ENCODE measurements at regions not wholly inside any gene's neighbourhood (a gene's known extent, or its start where the extent isn't known, plus 50 kb on each side); places are given as distances from the start of the nearest gene placed in this dataset.

DNA sequence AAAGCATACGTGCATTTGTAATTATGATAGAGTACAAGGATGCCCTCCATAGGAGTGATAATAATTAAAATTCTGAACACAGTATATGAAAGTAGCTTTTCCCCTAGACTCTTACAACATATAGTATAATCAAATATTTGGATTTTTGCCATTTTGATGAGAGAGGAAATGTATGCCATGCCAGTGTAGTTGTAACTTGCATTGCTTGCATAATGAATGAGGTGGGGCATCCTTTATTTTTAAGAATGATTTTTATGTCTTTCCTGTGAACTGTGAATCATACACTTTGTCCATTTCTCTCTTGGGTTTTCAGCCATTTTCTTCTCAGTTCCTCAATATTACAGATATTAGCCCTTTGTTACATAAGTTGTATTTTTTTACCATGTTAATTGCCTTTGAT lies 197.5 kb downstream of the SCG2 start:
- no peak for DNase-seq

DNA sequence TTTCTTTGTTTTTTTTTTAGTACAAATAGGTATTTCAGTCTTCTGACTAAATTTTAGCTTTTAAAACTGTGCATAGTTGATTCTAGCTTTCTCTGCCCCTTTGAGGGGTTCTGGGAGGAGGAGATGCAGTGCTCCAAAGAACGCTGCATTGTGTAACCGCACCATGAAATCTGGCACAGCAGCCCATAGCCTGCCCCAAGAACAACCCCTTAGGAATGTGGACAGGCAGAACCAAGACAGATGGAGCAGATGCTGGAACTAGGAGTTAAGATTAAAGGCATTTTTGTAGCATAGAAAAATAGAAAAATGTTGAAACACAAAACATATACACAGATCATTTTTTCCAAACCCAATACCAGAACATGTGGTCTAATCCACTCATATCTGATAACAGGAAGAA lies 187.5 kb downstream of the SCG2 start:
- no peak for DNase-seq

DNA sequence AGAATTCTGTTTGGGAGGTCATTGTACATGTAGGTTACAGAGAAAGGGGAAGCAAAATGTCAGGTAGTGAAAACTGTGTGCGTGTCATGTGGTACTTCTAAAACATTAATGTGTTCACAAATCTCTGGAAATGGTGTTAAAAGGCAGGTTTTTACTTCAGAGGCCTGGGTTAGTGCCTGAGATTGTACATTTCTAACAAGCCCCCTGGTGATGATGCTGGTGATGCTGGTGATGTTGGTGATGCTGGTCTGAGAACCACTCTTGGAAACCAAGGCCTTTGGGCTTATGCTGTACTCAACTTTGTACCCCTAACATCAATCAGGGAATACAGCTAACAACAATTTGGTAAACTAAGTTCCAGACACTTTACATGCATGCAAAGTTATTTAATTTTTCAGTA lies 187.1 kb downstream of the SCG2 start:
- no peak for DNase-seq

DNA sequence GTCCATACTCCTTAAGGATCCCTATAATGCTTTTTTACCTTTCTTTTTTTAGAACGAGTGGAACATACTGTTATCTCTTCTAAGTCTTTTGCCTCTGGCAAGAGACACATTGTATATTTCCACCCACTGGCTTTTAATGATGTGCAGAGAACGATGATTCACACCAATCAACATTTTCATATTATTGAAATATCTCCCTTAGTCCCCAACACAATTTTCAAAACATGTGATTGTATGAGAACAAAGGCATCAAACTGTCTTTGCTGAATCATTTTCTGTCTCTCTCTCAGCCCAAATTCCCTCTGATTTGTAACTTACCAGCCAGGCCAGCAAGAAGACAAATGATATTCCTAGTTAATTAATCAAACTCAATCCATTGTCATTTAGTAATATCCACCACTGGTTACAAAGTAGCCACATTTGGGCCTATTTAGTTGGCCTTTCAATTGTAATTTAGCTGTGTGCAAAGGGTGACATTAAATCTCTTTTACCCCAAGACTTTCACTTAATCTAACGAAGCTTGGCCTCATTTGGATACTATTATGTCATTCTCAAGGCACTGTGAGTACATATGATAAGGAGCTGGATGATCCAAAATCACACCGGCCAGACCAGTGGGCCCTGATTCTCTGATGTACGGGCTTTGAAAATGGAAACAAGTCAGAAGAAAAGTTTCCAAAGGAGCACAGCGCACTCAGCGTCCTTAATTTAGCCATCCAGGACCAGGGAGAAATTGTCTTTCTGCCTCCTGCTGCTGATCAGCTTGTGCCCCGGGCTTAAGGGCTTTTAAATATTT lies 185.1 kb downstream of the SCG2 start:
- DNase-seq: no peak

DNA sequence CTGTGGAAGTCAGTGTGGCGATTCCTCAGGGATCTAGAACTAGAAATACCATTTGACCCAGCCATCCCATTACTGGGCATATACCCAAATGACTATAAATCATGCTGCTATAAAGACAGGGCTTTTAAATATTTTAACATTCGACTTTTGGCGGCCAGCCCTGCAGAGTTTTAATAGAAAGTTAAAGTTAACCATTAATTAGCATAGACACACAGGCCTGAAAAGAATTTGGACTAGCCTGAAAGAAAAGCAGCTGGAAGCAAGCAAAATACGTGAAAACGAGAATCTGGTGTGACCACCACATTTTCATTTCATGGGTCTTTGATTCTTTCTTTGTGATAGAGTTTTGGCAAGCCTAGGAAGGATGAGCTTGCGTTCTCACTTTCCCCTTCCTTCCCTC lies 184.0 kb downstream of the SCG2 start:
- DNase-seq: no peak

DNA sequence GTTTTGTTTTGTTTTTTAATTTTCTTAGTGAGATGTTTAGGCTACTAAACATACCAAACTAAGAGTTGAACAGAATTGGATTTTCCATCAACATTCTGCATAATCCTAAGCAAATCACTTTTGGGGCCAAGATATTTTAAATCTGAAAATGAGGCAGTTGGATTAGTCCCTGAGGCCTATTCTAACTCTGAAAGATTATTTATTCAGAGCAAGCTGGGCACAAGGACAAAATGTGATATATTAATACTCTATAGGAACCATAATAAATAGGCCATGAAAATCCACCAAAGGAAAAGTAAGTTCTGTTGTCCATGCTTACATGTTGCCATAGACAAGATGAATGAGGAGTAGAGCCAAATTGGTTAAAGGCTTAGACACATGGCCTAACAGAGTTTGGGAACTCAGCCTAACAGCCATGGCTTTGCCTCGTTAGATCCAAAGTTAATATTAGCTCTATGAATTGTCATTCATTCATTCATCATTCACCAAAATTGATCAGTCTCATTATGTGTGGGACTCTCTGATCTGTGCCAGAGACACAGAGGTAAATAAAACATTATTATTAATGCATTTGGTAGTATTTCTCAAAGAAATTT lies 183.5 kb downstream of the SCG2 start:
- DNase-seq: no peak

DNA sequence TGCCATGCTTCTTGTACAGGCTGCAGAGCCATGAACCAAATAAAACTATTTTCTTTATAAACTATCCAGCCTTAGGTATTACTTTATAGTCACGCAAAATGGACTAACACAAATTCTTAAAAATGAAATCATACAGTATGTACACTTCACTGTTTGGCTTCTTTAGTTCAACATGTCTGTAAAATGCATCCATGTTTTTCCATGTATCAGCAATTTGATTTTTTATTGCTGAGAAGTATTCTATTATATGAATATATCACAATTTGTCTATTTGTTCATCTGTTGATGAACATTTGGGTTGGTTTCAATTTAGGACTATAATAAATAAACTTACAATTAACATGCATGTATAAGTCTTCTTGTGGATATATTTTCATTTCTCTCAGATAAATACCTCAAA lies 182.1 kb downstream of the SCG2 start:
- DNase-seq: no peak

DNA sequence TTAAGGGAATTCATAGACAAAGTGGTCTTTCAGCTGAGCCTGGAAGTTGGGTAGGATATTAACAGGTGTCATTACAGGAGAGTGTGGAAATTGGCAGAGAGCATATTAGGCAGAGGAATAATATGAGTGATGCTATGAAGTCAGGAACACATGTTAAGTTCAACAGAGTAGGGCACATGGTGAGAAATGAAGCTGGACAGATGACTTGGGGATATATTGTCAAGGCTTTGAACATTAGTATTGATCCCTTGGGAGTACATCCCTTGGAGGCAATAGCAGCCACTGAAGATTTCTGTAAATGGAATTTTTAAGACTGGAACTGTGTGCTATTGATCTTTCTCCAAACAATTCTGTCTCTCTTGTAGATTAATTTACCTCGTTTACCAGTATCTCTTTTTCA lies 170.7 kb downstream of the SCG2 start:
- no peak for DNase-seq

DNA sequence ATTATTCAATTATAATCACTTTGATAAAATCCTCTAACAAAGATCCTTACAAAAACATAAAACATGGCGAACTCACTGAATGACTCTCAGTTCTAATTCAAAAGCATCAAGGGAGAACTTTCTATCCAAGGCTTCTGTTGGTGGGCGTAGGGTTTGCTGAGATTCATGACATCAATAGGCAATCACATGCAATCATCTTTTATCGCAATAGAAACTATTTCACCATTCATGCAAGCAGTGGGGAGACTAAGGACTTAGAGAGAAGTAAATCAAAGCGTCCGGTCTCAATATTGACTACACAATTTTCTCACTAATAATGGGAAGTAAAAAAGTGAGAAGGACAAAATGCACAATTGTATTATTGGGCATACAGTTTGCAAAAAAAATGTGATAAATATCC lies 168.7 kb downstream of the SCG2 start:
- DNase-seq: no peak

DNA sequence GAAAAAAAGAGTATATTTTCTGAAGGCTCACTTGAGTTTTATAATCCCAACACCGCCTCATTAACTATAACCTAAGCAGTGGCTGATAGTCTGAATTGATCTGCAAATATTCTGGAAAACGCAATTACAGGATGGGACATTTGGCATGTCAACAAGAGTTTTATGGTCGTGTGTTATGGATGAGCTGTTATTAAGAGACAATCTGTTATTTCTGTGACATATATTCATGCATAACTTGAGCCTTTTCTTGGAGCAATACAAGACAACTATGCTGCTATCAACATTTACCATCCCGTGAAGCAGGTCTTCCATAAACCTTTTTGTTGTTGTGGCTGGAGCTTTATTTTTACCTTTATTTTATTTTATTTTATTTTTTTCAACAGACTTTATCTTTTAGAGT lies 164.4 kb downstream of the SCG2 start:
- DNase-seq: no peak

DNA sequence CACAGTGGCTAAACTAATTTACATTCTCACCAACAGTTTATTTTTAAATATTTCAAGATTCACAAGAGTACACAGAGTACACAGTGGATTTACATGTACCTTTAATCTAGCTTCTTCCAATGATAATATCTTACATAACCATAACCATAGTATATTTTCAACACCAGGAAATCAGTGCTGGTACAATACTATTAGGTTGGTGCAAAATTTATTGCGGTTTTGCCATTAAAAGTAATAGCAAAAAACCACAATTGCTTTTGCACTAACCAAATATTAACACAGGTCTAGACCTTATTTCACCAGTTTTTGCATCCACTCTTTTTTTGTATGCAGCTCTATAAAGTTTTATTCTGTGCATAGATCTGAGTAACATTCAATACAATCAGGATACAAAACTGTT lies 163.0 kb downstream of the SCG2 start:
- DNase-seq: no peak

DNA sequence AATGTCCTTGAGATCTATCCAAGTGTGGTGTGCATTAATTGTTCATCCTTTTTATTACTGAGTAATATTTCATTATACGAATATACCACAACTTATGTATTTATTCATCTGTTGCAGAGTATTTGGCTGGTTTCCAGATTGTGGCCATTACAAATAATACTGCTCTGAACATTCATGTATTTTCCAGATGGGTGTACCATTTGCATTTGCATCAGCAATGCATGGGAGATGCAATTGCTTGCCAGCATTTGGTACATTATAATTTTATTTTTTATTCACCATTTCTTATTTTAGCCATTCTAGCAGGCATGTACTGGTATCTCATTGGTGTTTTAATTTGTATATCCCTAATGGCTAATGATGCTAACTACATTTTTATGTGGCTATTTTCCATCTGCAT lies 162.4 kb downstream of the SCG2 start:
- no peak for DNase-seq

DNA sequence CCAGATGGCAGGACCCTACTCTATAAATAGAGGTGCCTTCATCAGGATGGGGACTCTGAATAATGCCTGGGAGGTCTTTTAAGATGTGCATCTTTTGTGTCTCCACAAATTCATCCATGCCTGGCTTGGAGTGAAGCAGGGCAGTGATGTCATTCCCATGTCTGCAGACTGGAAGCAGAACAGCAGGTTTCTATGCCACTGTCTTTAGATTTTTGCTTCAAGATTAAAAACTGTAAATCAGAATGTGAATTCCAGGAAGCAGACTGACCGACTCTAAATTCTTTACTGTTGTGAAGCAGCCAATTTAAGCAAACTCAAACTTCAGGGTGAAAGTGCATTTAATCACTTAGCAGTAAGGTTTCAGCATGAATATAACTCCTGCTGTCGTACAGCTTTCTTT lies 159.3 kb downstream of the SCG2 start:
- no peak for DNase-seq

DNA sequence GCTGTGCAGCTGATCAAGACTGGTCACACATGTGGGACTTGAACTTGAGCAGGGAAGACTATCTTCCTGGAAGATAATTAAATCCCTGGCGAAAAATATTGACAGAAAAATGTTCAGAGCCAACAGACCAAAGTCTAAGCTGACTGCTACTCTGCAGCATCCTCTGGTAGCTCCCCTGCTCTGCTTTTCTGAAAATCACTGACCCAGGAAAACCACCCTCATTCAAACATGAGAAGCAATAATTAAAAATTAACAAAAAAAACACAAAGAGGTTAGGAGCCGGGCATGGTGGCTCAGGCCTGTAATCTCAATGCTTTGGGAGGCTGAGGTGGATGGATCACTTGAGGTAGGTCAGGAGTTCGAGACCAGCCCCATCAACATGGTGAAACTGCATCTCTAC lies 151.9 kb downstream of the SCG2 start:
- DNase-seq: no peak

DNA sequence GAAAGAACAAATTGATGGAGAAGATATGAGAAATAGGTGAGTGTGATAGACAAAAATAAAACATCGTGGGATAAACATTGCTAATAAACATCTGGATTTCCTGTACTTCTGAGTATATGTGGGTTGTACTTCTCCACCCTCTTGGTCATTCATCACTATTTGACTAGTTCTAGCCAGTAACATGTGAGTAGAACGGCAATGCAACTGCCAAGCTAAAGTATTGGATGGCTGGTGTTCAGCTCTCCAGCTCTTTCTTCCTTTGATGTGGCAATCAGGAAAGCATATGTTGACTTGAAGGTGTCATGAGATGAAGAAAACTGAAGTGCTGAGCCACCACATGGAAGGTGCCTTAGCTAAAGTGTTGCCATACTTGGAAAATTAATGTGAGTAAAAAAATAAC lies 144.9 kb downstream of the SCG2 start:
- DNase-seq: no peak

DNA sequence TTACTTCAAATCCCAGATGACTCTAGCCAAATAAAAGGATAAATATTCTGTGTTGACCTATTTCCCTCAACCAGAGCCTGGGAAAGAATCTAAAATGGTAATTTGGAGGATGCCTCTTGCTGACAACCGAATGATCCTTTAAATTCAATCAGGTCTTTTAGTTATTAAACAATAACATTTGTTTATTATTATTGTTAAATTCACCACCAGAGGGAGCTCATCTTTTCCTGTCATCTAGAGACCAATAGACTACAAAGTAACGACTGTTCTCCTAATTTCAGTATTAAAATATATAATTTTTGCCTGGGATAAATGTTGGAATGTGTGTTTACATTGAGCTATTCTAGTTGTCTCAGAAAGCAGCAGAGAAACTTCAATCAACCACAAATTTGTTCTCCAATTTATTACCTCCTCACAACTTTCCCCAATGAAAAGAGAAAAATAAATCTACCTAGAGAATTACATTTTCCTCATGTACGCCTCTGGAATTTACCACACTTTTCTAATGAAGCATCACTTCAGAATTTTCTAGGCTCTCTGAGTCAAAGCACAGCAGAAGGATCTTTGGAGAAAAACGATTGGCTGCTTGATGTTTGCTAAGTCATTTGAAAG lies 142.7 kb downstream of the SCG2 start:
- DNase-seq: peak; percentile 23 to 32

DNA sequence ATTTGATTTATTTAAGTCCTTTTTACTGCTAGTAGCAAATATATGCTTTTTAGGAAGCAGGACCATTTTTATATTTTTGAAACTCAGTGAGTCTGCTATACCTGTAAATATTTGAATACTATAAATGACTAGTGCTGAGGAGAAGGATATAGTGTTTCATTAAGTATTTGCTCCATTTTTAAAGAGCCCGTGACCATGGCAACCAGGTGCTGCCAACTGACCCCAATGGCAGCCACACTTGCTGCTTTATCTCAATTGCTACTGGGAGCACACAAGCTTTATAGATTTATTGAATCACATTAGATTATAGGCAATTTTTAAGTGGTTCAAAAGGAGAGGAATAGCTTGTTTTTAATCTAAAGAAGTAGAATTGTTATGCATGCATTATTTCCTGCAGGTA lies 142.0 kb downstream of the SCG2 start:
- DNase-seq: no peak

DNA sequence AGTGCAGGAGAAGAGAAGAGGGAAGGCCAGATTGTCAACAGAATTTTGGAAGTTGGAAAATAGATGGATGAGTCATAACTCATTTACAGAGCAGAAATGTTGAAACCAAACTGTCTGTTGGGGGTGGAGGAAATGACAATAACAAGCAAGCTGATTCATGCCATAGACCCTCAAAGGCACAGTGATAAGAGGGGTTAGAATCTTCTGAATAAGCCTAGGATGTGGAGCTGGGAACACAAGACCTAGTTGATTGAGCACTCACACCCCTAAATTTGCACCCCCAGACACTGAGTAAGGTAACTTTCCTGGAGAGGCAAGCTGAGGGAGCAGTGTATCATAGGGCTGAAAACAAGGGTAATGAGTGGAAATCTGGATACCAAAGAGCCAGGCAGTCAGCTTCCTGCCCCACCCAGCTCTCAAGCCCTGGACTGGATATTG lies 141.4 kb downstream of the SCG2 start:
- DNase-seq: peak; percentile 24 to 35

DNA sequence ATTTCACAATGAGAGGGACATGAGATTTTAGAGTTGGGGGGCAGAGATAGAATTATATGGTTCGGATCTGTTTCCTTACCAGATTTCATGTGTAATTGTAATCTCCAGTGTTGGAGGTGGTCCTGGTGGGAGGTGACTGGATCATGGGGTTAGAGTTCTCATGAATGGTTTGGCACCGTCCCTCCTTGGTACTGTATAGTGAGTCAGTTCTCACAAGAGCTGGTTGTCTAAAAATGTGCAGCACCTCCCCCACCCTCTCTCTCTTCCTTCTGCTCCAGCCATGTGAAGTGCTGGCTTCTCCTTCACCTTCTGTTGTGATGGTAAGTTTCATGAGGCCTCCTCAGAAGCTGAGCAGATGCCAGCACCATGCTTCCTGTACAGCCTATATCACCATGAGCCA lies 138.1 kb downstream of the SCG2 start:
- DNase-seq: no peak

DNA sequence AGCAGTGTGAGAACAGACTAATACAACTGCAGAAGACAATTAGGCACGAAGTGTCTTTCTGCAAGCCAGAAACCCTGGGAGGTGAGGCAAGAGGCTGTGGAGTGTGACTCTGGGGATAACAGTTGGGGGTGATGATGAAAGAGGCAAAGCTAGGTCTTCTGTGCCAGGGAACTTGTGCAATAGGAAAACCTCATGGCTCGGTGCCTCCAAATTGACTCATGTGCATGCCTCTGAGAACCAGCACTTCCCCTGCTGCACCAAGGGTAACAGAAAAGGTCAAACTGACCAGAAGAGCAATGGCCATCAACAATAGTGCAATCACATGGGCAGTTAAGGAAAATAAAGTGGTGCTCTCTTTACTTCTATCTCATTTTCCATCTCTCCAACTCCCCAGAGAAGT lies 136.4 kb downstream of the SCG2 start:
- DNase-seq: peak; percentile 95 to 97

DNA sequence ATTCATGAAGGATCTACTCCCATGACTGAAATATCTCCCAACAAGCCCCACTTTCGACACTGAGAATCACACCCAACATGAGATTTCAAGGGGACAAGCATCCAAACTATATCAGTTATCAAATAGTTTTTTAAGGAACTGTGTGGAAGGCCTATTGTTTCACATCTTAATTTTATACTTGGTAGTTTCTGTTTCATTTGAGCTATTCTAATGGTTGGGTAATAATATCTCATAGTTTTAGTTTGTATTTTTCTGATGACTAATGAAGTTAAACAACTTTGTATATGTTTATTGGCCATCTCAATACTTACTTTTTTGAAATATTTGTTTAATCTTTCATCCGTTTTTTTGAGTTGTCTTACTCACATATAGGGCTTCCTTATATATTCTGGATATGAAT lies 135.0 kb downstream of the SCG2 start:
- DNase-seq: no peak

DNA sequence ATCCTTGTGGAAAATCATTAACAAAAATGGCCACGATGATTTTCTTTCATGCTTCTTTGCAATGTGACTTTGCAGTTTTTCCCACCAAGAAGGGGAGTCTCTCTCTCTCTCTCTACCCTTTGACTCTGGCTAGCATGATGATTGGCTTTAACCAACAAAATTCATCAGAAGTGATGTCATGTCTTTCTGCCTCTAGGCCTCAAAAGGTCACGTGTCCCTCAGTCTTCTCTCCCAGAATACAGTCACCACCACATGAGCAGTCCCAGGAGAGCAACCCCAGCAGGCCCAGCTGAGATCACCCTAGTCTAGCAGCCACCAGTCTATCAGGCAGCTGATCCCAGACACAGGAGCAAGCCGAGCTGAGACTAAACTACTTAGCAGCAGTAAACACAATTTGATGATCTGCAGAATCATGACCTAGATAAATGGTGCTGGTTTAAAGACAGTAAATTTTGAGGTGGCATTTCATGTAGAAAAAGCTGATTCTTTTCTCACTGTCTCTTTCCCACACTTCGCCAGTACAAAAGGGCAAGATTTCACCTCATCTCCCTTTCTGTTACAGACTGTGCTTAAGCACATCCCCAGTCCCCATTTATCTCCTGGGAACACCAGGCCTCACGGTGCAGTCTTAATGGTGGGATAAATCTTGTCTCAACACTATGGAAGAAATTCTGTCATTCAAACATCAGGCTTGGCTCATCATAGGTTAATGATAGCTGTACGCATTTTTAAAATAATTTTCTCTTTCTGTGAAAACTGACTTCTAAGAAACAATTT lies 132.7 kb downstream of the SCG2 start:
- no peak for DNase-seq

DNA sequence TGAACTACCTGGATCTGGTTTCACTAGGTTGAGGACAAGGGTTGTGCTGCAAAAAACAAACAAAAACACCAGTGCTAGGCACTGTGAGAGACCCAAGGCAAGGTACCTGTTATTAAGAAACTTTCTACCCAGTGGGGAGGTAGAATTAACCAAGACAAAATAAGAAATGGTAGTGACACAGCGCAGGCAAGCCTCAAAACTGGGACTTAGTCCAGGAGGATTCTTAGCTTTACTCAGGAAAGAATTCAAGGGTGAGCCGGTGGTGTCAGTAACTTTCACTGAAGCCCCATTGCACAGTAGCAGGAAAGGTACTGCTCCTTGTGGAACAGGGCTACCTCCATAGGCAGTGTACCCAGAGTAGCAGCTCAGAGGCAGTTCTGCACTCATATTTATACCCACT lies 131.6 kb downstream of the SCG2 start:
- no peak for DNase-seq

DNA sequence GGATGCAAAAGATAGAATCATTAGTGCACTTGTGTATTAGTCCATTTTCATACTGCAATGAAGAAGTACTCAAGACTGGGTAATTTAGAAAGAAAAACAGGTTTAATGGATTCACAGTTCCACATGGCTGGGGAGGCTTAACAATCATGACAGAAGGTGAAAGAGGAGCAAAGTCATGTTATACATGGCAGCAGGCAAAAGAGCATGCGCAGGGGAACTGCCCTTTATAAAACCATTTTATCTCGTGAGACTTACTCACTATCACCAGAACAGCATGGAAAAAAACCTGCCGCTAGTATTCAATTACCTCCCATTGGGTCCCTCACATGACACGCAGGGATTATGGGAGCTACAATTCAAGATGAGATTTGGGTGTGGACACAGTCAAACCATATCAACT lies 129.4 kb downstream of the SCG2 start:
- DNase-seq: no peak
